C4-2B (cell line): ENCODE measurements at regions not wholly inside any gene's neighbourhood (a gene's known extent, or its start where the extent isn't known, plus 50 kb on each side); places are given as distances from the start of the nearest gene placed in this dataset.
"Not testable (repeated sequence)": the region's sequence is repeated elsewhere in the genome, so short reads cannot be mapped to it uniquely, and the experiment has no call there.

Source experiments
- ZFX ChIP-seq: fragments of 450-650 bp; IDR thresholded peaks from 2 replicates; pipeline ENCODE4 v1.6.1; 2017
- TF ChIP-seq, protein P1 (sequence below): fragments of 450-650 bp; conservative IDR thresholded peaks from 2 replicates; pipeline ENCODE4 v1.5.1; 2017; ENCODE audit warnings: mild to moderate bottlenecking

DNA sequence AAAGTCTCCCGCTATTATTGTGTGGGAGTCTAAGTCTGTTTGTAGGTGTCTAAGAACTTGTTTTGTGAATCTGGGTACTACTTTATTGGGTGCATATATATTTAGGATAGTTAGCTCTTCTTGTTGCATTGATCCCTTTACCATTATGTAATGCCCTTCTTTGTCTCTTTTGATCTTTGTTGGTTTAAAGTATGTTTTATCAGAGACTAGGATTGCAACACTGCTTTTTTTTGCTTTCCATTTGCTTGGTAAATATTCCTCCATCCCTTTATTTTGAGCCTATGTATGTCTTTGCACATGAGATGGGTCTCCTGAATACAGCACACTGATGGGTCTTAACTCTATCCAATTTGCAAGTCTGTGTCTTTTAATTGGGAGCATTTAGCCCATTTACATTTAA, 165.2 kb downstream of the GATB start:
- TF ChIP-seq, protein P1, sequence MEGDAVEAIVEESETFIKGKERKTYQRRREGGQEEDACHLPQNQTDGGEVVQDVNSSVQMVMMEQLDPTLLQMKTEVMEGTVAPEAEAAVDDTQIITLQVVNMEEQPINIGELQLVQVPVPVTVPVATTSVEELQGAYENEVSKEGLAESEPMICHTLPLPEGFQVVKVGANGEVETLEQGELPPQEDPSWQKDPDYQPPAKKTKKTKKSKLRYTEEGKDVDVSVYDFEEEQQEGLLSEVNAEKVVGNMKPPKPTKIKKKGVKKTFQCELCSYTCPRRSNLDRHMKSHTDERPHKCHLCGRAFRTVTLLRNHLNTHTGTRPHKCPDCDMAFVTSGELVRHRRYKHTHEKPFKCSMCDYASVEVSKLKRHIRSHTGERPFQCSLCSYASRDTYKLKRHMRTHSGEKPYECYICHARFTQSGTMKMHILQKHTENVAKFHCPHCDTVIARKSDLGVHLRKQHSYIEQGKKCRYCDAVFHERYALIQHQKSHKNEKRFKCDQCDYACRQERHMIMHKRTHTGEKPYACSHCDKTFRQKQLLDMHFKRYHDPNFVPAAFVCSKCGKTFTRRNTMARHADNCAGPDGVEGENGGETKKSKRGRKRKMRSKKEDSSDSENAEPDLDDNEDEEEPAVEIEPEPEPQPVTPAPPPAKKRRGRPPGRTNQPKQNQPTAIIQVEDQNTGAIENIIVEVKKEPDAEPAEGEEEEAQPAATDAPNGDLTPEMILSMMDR = not testable (repeated sequence)
- not testable (repeated sequence) for TF ChIP-seq ZFX
